ENCODE measurements at regions not wholly inside any gene's neighbourhood (a gene's known extent, or its start where the extent isn't known, plus 50 kb on each side); places are given as distances from the start of the nearest gene placed in this dataset.

GRCh38 chr12:97385121-97385520, 77.5 kb upstream of the RMST start:
- no peak overlapping the region for H3K4me3 ChIP-seq (ENCODE audit: control insufficient read depth in 1 of 7, extremely low read depth in 1 of 7, insufficient read depth in 4 of 7, low read depth in 2 of 7, low read length in 6 of 7)
- H3K27me3 ChIP-seq (replicated peaks in 2 of 5; ENCODE audit: control insufficient read depth in 4 of 5, insufficient read depth in 5 of 5, low read length in 4 of 5) = peaks cover 0 to 1% (median 0%) of the 10 kb centered on the region in 5 experiments
- 100% methylated on average over 1 of the region's 1 CpG for WGBS (ENCODE audit: insufficient coverage)
- no peak overlapping the region for H3K27ac ChIP-seq (ENCODE audit: insufficient read depth in 1 of 2, low read depth in 1 of 2, low read length in 2 of 2, poor library complexity in 1 of 2, severe bottlenecking in 2 of 2)
- peaks cover 0 to 7% (median 0%) of the 10 kb centered on the region in 5 experiments for H3K9me3 ChIP-seq (ENCODE audit: control extremely low read depth in 1 of 5, control insufficient read depth in 4 of 5, insufficient read depth in 2 of 5, low read depth in 1 of 5, low read length in 4 of 5)
- ChIA-PET CTCF (no interaction called here), POLR2A (no interaction called here)
- H3K4me1 ChIP-seq (ENCODE audit: control extremely low read depth in 1 of 4, control insufficient read depth in 4 of 4, insufficient read depth in 4 of 4, low read length in 3 of 4) = no peaks in the 10 kb centered on the region
- DNase-seq = no peak
- H3K36me3 ChIP-seq (ENCODE audit: control insufficient read depth in 4 of 4, insufficient read depth in 4 of 4, low read length in 3 of 4) = no peaks in the 10 kb centered on the region

- no peak overlapping the region for H3K27ac ChIP-seq (ENCODE audit: insufficient read depth in 1 of 2, low read depth in 1 of 2, low read length in 2 of 2, poor library complexity in 1 of 2, severe bottlenecking in 2 of 2)
- peaks cover 0 to 1% (median 0%) of the 10 kb centered on the region in 5 experiments for H3K27me3 ChIP-seq (replicated peaks in 2 of 5; ENCODE audit: control insufficient read depth in 4 of 5, insufficient read depth in 5 of 5, low read length in 4 of 5)
- WGBS (ENCODE audit: insufficient coverage) = 96% methylated on average over 2 of the region's 5 CpGs
- peaks cover 0 to 7% (median 0%) of the 10 kb centered on the region in 5 experiments for H3K9me3 ChIP-seq (ENCODE audit: control extremely low read depth in 1 of 5, control insufficient read depth in 4 of 5, insufficient read depth in 2 of 5, low read depth in 1 of 5, low read length in 4 of 5)
- POLR2A ChIA-PET = no interaction called here
- no peak for DNase-seq
- no peaks in the 10 kb centered on the region for H3K36me3 ChIP-seq (ENCODE audit: control insufficient read depth in 4 of 4, insufficient read depth in 4 of 4, low read length in 3 of 4)
- H3K4me1 ChIP-seq (ENCODE audit: control extremely low read depth in 1 of 4, control insufficient read depth in 4 of 4, insufficient read depth in 4 of 4, low read length in 3 of 4) = no peaks in the 10 kb centered on the region
- CTCF ChIA-PET = no interaction called here
- H3K4me3 ChIP-seq (ENCODE audit: control insufficient read depth in 1 of 7, extremely low read depth in 1 of 7, insufficient read depth in 4 of 7, low read depth in 2 of 7, low read length in 6 of 7) = no peak overlapping the region
Measured at GRCh38 chr12:97386133-97386581, 76.4 kb upstream of the RMST start.

- CTCF ChIA-PET = no interaction called here
- no peaks in the 10 kb centered on the region for H3K4me1 ChIP-seq (ENCODE audit: control extremely low read depth in 1 of 4, control insufficient read depth in 4 of 4, insufficient read depth in 4 of 4, low read length in 3 of 4)
- H3K27ac ChIP-seq (ENCODE audit: insufficient read depth in 1 of 2, low read depth in 1 of 2, low read length in 2 of 2, poor library complexity in 1 of 2, severe bottlenecking in 2 of 2) = no peak overlapping the region
- peaks cover 0 to 7% (median 0%) of the 10 kb centered on the region in 5 experiments for H3K9me3 ChIP-seq (ENCODE audit: control extremely low read depth in 1 of 5, control insufficient read depth in 4 of 5, insufficient read depth in 2 of 5, low read depth in 1 of 5, low read length in 4 of 5)
- H3K27me3 ChIP-seq (replicated peaks in 2 of 5; ENCODE audit: control insufficient read depth in 4 of 5, insufficient read depth in 5 of 5, low read length in 4 of 5) = peaks cover 0 to 1% (median 0%) of the 10 kb centered on the region in 5 experiments
- H3K4me3 ChIP-seq (ENCODE audit: control insufficient read depth in 1 of 7, extremely low read depth in 1 of 7, insufficient read depth in 4 of 7, low read depth in 2 of 7, low read length in 6 of 7) = no peak overlapping the region
- WGBS (ENCODE audit: insufficient coverage) = 100% methylated on average over 2 of the region's 2 CpGs
- no peak for DNase-seq
- POLR2A ChIA-PET = no interaction called here
- H3K36me3 ChIP-seq (ENCODE audit: control insufficient read depth in 4 of 4, insufficient read depth in 4 of 4, low read length in 3 of 4) = no peaks in the 10 kb centered on the region
Measured at GRCh38 chr12:97387844-97388243, 74.8 kb upstream of the RMST start.

- Histone ChIP-seq H3K4me1 (ENCODE audit: control extremely low read depth in 1 of 4, control insufficient read depth in 4 of 4, insufficient read depth in 4 of 4, low read length in 3 of 4) (no peaks in the 10 kb centered on the region), H3K36me3 (ENCODE audit: control insufficient read depth in 4 of 4, insufficient read depth in 4 of 4, low read length in 3 of 4) (no peaks in the 10 kb centered on the region), H3K9me3 (ENCODE audit: control extremely low read depth in 1 of 5, control insufficient read depth in 4 of 5, insufficient read depth in 2 of 5, low read depth in 1 of 5, low read length in 4 of 5) (no peaks in the 10 kb centered on the region), H3K27me3 (replicated peaks in 2 of 5; ENCODE audit: control insufficient read depth in 4 of 5, insufficient read depth in 5 of 5, low read length in 4 of 5) (no peaks in the 10 kb centered on the region), H3K4me3 (ENCODE audit: control insufficient read depth in 1 of 7, extremely low read depth in 1 of 7, insufficient read depth in 4 of 7, low read depth in 2 of 7, low read length in 6 of 7) (no peak overlapping the region), H3K27ac (ENCODE audit: insufficient read depth in 1 of 2, low read depth in 1 of 2, low read length in 2 of 2, poor library complexity in 1 of 2, severe bottlenecking in 2 of 2) (no peak overlapping the region)
- 82% methylated on average over 3 of the region's 3 CpGs for WGBS (ENCODE audit: insufficient coverage)
- DNase-seq = no peak
- ChIA-PET CTCF (no interaction called here), POLR2A (no interaction called here)
Measured at GRCh38 chr12:97394657-97395056, 67.9 kb upstream of the RMST start.

- Histone ChIP-seq H3K27ac (ENCODE audit: insufficient read depth in 1 of 2, low read depth in 1 of 2, low read length in 2 of 2, poor library complexity in 1 of 2, severe bottlenecking in 2 of 2) (no peak overlapping the region), H3K36me3 (ENCODE audit: control insufficient read depth in 4 of 4, insufficient read depth in 4 of 4, low read length in 3 of 4) (no peaks in the 10 kb centered on the region), H3K4me1 (ENCODE audit: control extremely low read depth in 1 of 4, control insufficient read depth in 4 of 4, insufficient read depth in 4 of 4, low read length in 3 of 4) (no peaks in the 10 kb centered on the region), H3K27me3 (replicated peaks in 2 of 5; ENCODE audit: control insufficient read depth in 4 of 5, insufficient read depth in 5 of 5, low read length in 4 of 5) (no peaks in the 10 kb centered on the region), H3K9me3 (ENCODE audit: control extremely low read depth in 1 of 5, control insufficient read depth in 4 of 5, insufficient read depth in 2 of 5, low read depth in 1 of 5, low read length in 4 of 5) (no peaks in the 10 kb centered on the region), H3K4me3 (ENCODE audit: control insufficient read depth in 1 of 7, extremely low read depth in 1 of 7, insufficient read depth in 4 of 7, low read depth in 2 of 7, low read length in 6 of 7) (no peak overlapping the region)
- ChIA-PET POLR2A (interaction anchor here (0.6 kb wide), 1 partner anchor 277 kb away, joined by 7 read pairs; no protein-coding TSS in a partner anchor), CTCF (no interaction called here)
- 40% methylated on average over 3 of the region's 4 CpGs for WGBS (ENCODE audit: insufficient coverage)
- no peak for DNase-seq
Measured at GRCh38 chr12:97397008-97397407, 65.6 kb upstream of the RMST start.

GRCh38 chr12:97398704-97399103, 63.9 kb upstream of the RMST start:
- no peaks in the 10 kb centered on the region for H3K36me3 ChIP-seq (ENCODE audit: control insufficient read depth in 4 of 4, insufficient read depth in 4 of 4, low read length in 3 of 4)
- no peak overlapping the region for H3K27ac ChIP-seq (ENCODE audit: insufficient read depth in 1 of 2, low read depth in 1 of 2, low read length in 2 of 2, poor library complexity in 1 of 2, severe bottlenecking in 2 of 2)
- POLR2A ChIA-PET = no interaction called here
- H3K27me3 ChIP-seq (replicated peaks in 2 of 5; ENCODE audit: control insufficient read depth in 4 of 5, insufficient read depth in 5 of 5, low read length in 4 of 5) = no peaks in the 10 kb centered on the region
- CTCF ChIA-PET = no interaction called here
- no peaks in the 10 kb centered on the region for H3K4me1 ChIP-seq (ENCODE audit: control extremely low read depth in 1 of 4, control insufficient read depth in 4 of 4, insufficient read depth in 4 of 4, low read length in 3 of 4)
- H3K4me3 ChIP-seq (ENCODE audit: control insufficient read depth in 1 of 7, extremely low read depth in 1 of 7, insufficient read depth in 4 of 7, low read depth in 2 of 7, low read length in 6 of 7) = no peak overlapping the region
- WGBS (ENCODE audit: insufficient coverage) = 100% methylated on average over 3 of the region's 4 CpGs
- DNase-seq = no peak
- no peaks in the 10 kb centered on the region for H3K9me3 ChIP-seq (ENCODE audit: control extremely low read depth in 1 of 5, control insufficient read depth in 4 of 5, insufficient read depth in 2 of 5, low read depth in 1 of 5, low read length in 4 of 5)

GRCh38 chr12:97404093-97404492, 58.5 kb upstream of the RMST start:
- H3K4me3 ChIP-seq (ENCODE audit: control insufficient read depth in 1 of 7, extremely low read depth in 1 of 7, insufficient read depth in 4 of 7, low read depth in 2 of 7, low read length in 6 of 7) = no peak overlapping the region
- no CpG with 5 or more reads among the region's 1 CpG for WGBS (ENCODE audit: insufficient coverage)
- ChIA-PET CTCF (interaction anchor here (1.1 to 2.4 kb wide), 5 partner anchors 8 to 825 kb away, joined by 3 to 7 read pairs (median 4); no protein-coding TSS in a partner anchor), POLR2A (no interaction called here)
- no peaks in the 10 kb centered on the region for H3K36me3 ChIP-seq (ENCODE audit: control insufficient read depth in 4 of 4, insufficient read depth in 4 of 4, low read length in 3 of 4)
- H3K27ac ChIP-seq (ENCODE audit: insufficient read depth in 1 of 2, low read depth in 1 of 2, low read length in 2 of 2, poor library complexity in 1 of 2, severe bottlenecking in 2 of 2) = no peak overlapping the region
- H3K27me3 ChIP-seq (replicated peaks in 2 of 5; ENCODE audit: control insufficient read depth in 4 of 5, insufficient read depth in 5 of 5, low read length in 4 of 5) = peaks cover 0 to 2% (median 0%) of the 10 kb centered on the region in 5 experiments
- peak in 1 of 3 donors; percentile 5 for DNase-seq
- H3K4me1 ChIP-seq (ENCODE audit: control extremely low read depth in 1 of 4, control insufficient read depth in 4 of 4, insufficient read depth in 4 of 4, low read length in 3 of 4) = no peaks in the 10 kb centered on the region
- H3K9me3 ChIP-seq (ENCODE audit: control extremely low read depth in 1 of 5, control insufficient read depth in 4 of 5, insufficient read depth in 2 of 5, low read depth in 1 of 5, low read length in 4 of 5) = no peaks in the 10 kb centered on the region
